Gastrocnemius medialis (tissue), 4 donors: ENCODE measurements at regions not wholly inside any gene's neighbourhood (a gene's known extent, or its start where the extent isn't known, plus 50 kb on each side); places are given as distances from the start of the nearest gene placed in this dataset.

ENCODE experiments used
- CTCF ChIP-seq, 5 experiments: fragments of 450-650 bp in 3 of 5; fragments of 200-600 bp in 2 of 5; sonication (generic) in 2 of 5; IDR thresholded peaks in 4 of 5; conservative IDR thresholded peaks in 1 of 5; 1 replicate in 4 of 5; 2 replicates in 1 of 5; pipeline ENCODE4 v1.5.1; 2016 to 2019; ENCODE audit warnings: antibody characterized with exemption in 5 of 5, mild to moderate bottlenecking in 3 of 5, moderate library complexity in 3 of 5
- POLR2A ChIP-seq, 2 donors: fragments of 450-650 bp; IDR thresholded peaks; one replicate each; pipeline ENCODE4 v1.6.1; 2017; ENCODE audit warnings: antibody characterized with exemption in 2 of 2, mild to moderate bottlenecking in 2 of 2, moderate library complexity in 2 of 2

DNA sequence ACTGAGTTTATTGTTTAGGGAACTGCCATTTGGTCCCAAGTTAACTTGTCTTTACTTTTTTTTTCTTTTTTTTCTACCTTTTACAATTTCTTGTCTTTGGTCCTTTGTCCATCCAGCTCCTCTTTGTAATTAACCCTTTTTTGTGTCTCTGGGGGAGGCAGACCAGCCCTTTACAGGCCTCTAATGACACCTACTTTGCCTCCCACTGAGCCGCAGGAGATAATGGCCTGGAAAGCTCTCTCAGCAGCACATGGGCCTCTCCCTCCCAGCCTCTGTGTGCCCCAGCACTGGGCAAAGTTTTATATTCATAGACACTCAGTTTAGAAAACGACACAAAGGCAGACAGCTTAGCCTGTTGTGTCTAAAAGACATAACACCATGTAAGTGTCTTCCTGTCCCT lies 480.4 kb downstream of the SOX6 start:
- TF ChIP-seq CTCF (IDR thresholded peaks at IDR 0.05 in 4 of 5, conservative IDR thresholded peaks at IDR 0.05 in 1 of 5) (no peak), POLR2A (IDR thresholded peaks at IDR 0.05) (no peak)
